GM21786 (cell line): ENCODE measurements at regions not wholly inside any gene's neighbourhood (a gene's known extent, or its start where the extent isn't known, plus 50 kb on each side); places are given as distances from the start of the nearest gene placed in this dataset.

Source experiments
- ATAC-seq: cut with Tn5 transposase; IDR thresholded peaks from one replicate; pipeline ENCODE4 v1.9.1; 2021; ENCODE audit not compliant: unreplicated experiment

GRCh38 chr10:29105516-29106215 is 183.2 kb upstream of the LYZL1 start:
- ATAC-seq, result no peak

- no peak for ATAC-seq
Observed at GRCh38 chr10:29106287-29106686, 182.6 kb upstream of the LYZL1 start.

GRCh38 chr10:29107866-29108498 is 180.9 kb upstream of the LYZL1 start:
- ATAC-seq, result no peak

GRCh38 chr10:29109707-29110571 is 178.9 kb upstream of the LYZL1 start:
- no peak for ATAC-seq

GRCh38 chr10:29112827-29113615 is 175.8 kb upstream of the LYZL1 start:
- ATAC-seq, result no peak

GRCh38 chr10:29113616-29113945 is 175.3 kb upstream of the LYZL1 start:
- no peak for ATAC-seq

GRCh38 chr10:29114141-29114540 is 174.7 kb upstream of the LYZL1 start:
- no peak for ATAC-seq

- no peak for ATAC-seq
Observed at GRCh38 chr10:29117781-29118180, 171.1 kb upstream of the LYZL1 start.

- no peak for ATAC-seq
Observed at GRCh38 chr10:29119374-29119773, 169.5 kb upstream of the LYZL1 start.

- no peak for ATAC-seq
Observed at GRCh38 chr10:29120216-29120615, 168.7 kb upstream of the LYZL1 start.

- ATAC-seq, result no peak
Observed at GRCh38 chr10:29124864-29125263, 164.0 kb upstream of the LYZL1 start.

- no peak for ATAC-seq
Observed at GRCh38 chr10:29127037-29127700, 161.7 kb upstream of the LYZL1 start.

- no peak for ATAC-seq
Observed at GRCh38 chr10:29127731-29128130, 161.1 kb upstream of the LYZL1 start.

- no peak for ATAC-seq
Observed at GRCh38 chr10:29130190-29130673, 158.6 kb upstream of the LYZL1 start.

- ATAC-seq, result no peak
Observed at GRCh38 chr10:29131952-29132547, 156.8 kb upstream of the LYZL1 start.

GRCh38 chr10:29132551-29133111 is 156.2 kb upstream of the LYZL1 start:
- ATAC-seq, result no peak

- no peak for ATAC-seq
Observed at GRCh38 chr10:29135337-29135736, 153.5 kb upstream of the LYZL1 start.

GRCh38 chr10:29136411-29136810 is 152.5 kb upstream of the LYZL1 start:
- no peak for ATAC-seq

- no peak for ATAC-seq
Observed at GRCh38 chr10:29140151-29140550, 148.7 kb upstream of the LYZL1 start.

- no peak for ATAC-seq
Observed at GRCh38 chr10:29140991-29141390, 147.9 kb upstream of the LYZL1 start.
